WTC11 (cell line): ENCODE measurements at regions not wholly inside any gene's neighbourhood (a gene's known extent, or its start where the extent isn't known, plus 50 kb on each side); places are given as distances from the start of the nearest gene placed in this dataset.

Experiments
- ATAC-seq: fragments of 200-7000 bp; cut with Tn5 transposase; 2 replicates; pipeline ENCODE4 v1.10.0; 2021; ENCODE audit warnings: mild to moderate bottlenecking, moderate library complexity
- CTCF ChIA-PET: fragments of 300-600 bp; sonication (Branson Sonifier 250); formaldehyde crosslinking; loops from one replicate; lab custom pipeline; 2021; ENCODE audit warnings: antibody characterized with exemption; lab: Charles Lee
- POLR2A ChIA-PET: fragments of 350-600 bp; sonication (Branson Sonifier 250); formaldehyde crosslinking; loops from one replicate; lab custom pipeline; 2021; ENCODE audit warnings: antibody characterized with exemption; lab: Charles Lee
- DNase-seq: peaks from one replicate; pipeline ENCODE4 v3.0.0; 2021; ENCODE audit warnings: low spot score
- H3K27ac Mint-ChIP-seq: 2 replicates; pipeline ENCODE4 v1.8.0; 2021; ENCODE audit warnings: mixed read lengths
- H3K27me3 Mint-ChIP-seq: 2 replicates; pipeline ENCODE4 v1.8.0; 2021; ENCODE audit warnings: low read depth, mild to moderate bottlenecking, moderate library complexity, mixed read lengths
- H3K36me3 Mint-ChIP-seq: 2 replicates; pipeline ENCODE4 v1.8.0; 2021; ENCODE audit warnings: mixed read lengths
- H3K4me1 Mint-ChIP-seq: 2 replicates; pipeline ENCODE4 v1.8.0; 2022; ENCODE audit warnings: mixed read lengths
- H3K4me3 Mint-ChIP-seq: 2 replicates; pipeline ENCODE4 v1.8.0; 2021; ENCODE audit warnings: mild to moderate bottlenecking, moderate library complexity, mixed read lengths
- H3K9me3 Mint-ChIP-seq: 2 replicates; pipeline ENCODE4 v1.8.0; 2021; ENCODE audit warnings: mixed read lengths
- ARID4B ChIP-seq: sonication (generic); formaldehyde crosslinking; IDR thresholded peaks from 2 replicates; pipeline ENCODE4 v1.8.0; 2023; ENCODE audit warnings: missing genetic modification reagents, mild to moderate bottlenecking, borderline replicate concordance
- CDX4 ChIP-seq: fragments of 250-450 bp; sonication (Bioruptor Pico); IDR thresholded peaks from 2 replicates; pipeline ENCODE4 v1.9.0; 2021; ENCODE audit warnings: moderate library complexity, mild to moderate bottlenecking, inconsistent platforms, borderline replicate concordance
- ELF4 ChIP-seq: sonication (generic); formaldehyde crosslinking; IDR thresholded peaks from 2 replicates; pipeline ENCODE4 v1.8.1; 2022; ENCODE audit warnings: low read depth, mild to moderate bottlenecking, moderate library complexity, missing genetic modification reagents
- ETV6 ChIP-seq: sonication (generic); formaldehyde crosslinking; IDR thresholded peaks from 2 replicates; pipeline ENCODE4 v1.8.1; 2022; ENCODE audit warnings: mild to moderate bottlenecking, missing genetic modification reagents
- FOXP4 ChIP-seq: sonication (generic); formaldehyde crosslinking; IDR thresholded peaks from 2 replicates; pipeline ENCODE4 v1.8.0; 2022; ENCODE audit warnings: mild to moderate bottlenecking, missing genetic modification reagents
- IRF2 ChIP-seq: sonication (generic); formaldehyde crosslinking; IDR thresholded peaks from 2 replicates; pipeline ENCODE4 v1.8.0; 2022; ENCODE audit warnings: low read depth, missing genetic modification reagents, borderline replicate concordance
- MAX ChIP-seq: sonication (generic); formaldehyde crosslinking; IDR thresholded peaks from 2 replicates; pipeline ENCODE4 v1.8.0; 2022; ENCODE audit warnings: mild to moderate bottlenecking, missing genetic modification reagents
- MLX ChIP-seq: sonication (generic); formaldehyde crosslinking; IDR thresholded peaks from 2 replicates; pipeline ENCODE4 v1.8.1; 2023; ENCODE audit warnings: mild to moderate bottlenecking, missing genetic modification reagents, moderate library complexity
- SOX15 ChIP-seq: fragments of 250-450 bp; sonication (Bioruptor Pico); IDR thresholded peaks from 2 replicates; pipeline ENCODE4 v1.9.0; 2021; ENCODE audit warnings: mild to moderate bottlenecking
- SP1 ChIP-seq: sonication (generic); formaldehyde crosslinking; conservative IDR thresholded peaks from 2 replicates; pipeline ENCODE4 v1.8.1; 2022; ENCODE audit warnings: missing genetic modification reagents
- ZBTB43 ChIP-seq: sonication (generic); formaldehyde crosslinking; IDR thresholded peaks from 2 replicates; pipeline ENCODE4 v1.8.1; 2023; ENCODE audit warnings: mild to moderate bottlenecking, missing genetic modification reagents
- ZMAT4 ChIP-seq: fragments of 250-450 bp; sonication (Bioruptor Pico); IDR thresholded peaks from 2 replicates; pipeline ENCODE4 v1.9.0; 2021; ENCODE audit warnings: mild to moderate bottlenecking
- ZNF219 ChIP-seq: sonication (generic); formaldehyde crosslinking; IDR thresholded peaks from 2 replicates; pipeline ENCODE4 v1.8.0; 2023; ENCODE audit warnings: missing genetic modification reagents, mild to moderate bottlenecking, borderline replicate concordance
- ZNF416 ChIP-seq: fragments of 250-450 bp; sonication (Bioruptor Pico); IDR thresholded peaks from 2 replicates; pipeline ENCODE4 v1.9.0; 2021; ENCODE audit warnings: mild to moderate bottlenecking, inconsistent platforms
- ZNF425 ChIP-seq: fragments of 250-450 bp; sonication (Bioruptor Pico); conservative IDR thresholded peaks from 2 replicates; pipeline ENCODE4 v1.9.0; 2021; ENCODE audit warnings: mild to moderate bottlenecking
- ZNF532 ChIP-seq: fragments of 250-450 bp; sonication (Bioruptor Pico); IDR thresholded peaks from 2 replicates; pipeline ENCODE4 v1.9.0; 2021; ENCODE audit warnings: mild to moderate bottlenecking, borderline replicate concordance
- ZSCAN18 ChIP-seq: fragments of 250-450 bp; sonication (Bioruptor Pico); IDR thresholded peaks from 2 replicates; pipeline ENCODE4 v2.1.2; 2022; ENCODE audit warnings: mild to moderate bottlenecking, moderate library complexity

- TF ChIP-seq ELF4 (CRISPR knock-in tag) (no peak), MAX (CRISPR knock-in tag) (no peak), SP1 (CRISPR knock-in tag) (no peak), SOX15 (CRISPR knock-in tag) (no peak)
These were observed 63.4 kb upstream of the GPC1 start (continued) for GRCh38 chr2:240372101-240372500.

GRCh38 chr2:240373289-240373885, 62.1 kb upstream of the GPC1 start:
- Mint-ChIP-seq H3K4me1 (no peaks in the 10 kb centered on the region), H3K9me3 (no peaks in the 10 kb centered on the region), H3K4me3 (no peak overlapping the region), H3K36me3 (no peaks in the 10 kb centered on the region), H3K27me3 (no peaks in the 10 kb centered on the region; the same call in 1 of the 2 replicates), H3K27ac (no peak overlapping the region)
- ChIA-PET POLR2A (no interaction called here), CTCF (no interaction called here)
- no peak for ATAC-seq
- no peak for DNase-seq
- TF ChIP-seq FOXP4 (CRISPR knock-in tag), result no peak
- TF ChIP-seq ZNF219 (CRISPR knock-in tag), result no peak
- TF ChIP-seq ETV6, result no peak
- no peak for TF ChIP-seq ZNF416 (CRISPR knock-in tag)
- no peak for TF ChIP-seq ZBTB43 (CRISPR knock-in tag)
- TF ChIP-seq ARID4B (CRISPR knock-in tag), result no peak
- TF ChIP-seq MLX (CRISPR knock-in tag), result no peak
- TF ChIP-seq ZNF532, result no peak
- no peak for TF ChIP-seq IRF2 (CRISPR knock-in tag)
- TF ChIP-seq ZMAT4 (CRISPR knock-in tag), result no peak
- TF ChIP-seq ZNF425 (CRISPR knock-in tag), result no peak
- TF ChIP-seq ZSCAN18 (CRISPR knock-in tag), result no peak
- TF ChIP-seq CDX4 (CRISPR knock-in tag), result no peak
